GM12891 (cell line): ENCODE measurements at regions not wholly inside any gene's neighbourhood (a gene's known extent, or its start where the extent isn't known, plus 50 kb on each side); places are given as distances from the start of the nearest gene placed in this dataset.

Experiments used
- POLR2A ChIP-seq: IDR thresholded peaks from 2 replicates; pipeline ENCODE4 v1.6.1; 2011; ENCODE audit warnings: low read depth, low read length, control low read depth
- POU2F2 ChIP-seq: IDR thresholded peaks from 2 replicates; pipeline ENCODE4 v1.6.1; 2011; ENCODE audit warnings: low read depth, mild to moderate bottlenecking, control low read depth, low read length, moderate library complexity

DNA sequence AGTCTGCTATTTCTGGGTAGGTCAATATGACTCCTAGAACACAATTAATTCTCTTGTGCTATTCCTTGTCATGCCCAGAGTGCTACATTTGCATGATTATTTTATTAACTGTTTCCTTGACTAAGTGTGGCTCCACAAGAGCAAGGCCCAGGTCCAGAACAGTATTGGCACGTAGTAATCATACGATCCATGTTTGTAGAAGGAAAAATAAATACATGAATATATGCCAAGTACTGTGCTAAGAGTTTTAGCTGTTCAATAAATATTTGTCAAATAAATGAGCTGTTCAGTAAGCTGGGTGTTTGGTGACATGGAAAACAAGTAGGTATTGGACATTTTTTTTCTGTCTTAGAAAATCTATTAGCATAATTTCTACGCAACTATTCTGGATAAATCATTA, 995.9 kb downstream of the MAT2B start:
- TF ChIP-seq POLR2A (no peak), POU2F2 (no peak)
